Fibroblast of skin of left quadriceps (primary cell): ENCODE measurements at regions not wholly inside any gene's neighbourhood (a gene's known extent, or its start where the extent isn't known, plus 50 kb on each side); places are given as distances from the start of the nearest gene placed in this dataset.
"Not testable (repeated sequence)": the region's sequence is repeated elsewhere in the genome, so short reads cannot be mapped to it uniquely, and the experiment has no call there.

Experiments
- DNase-seq, 2 experiments: peaks; one replicate each; pipeline ENCODE4 v3.0.0-alpha.2; 2013; ENCODE audit warnings: low read depth in 2 of 2

- DNase-seq, result peak; percentile 92 to 93
Measured at GRCh38 chr5:96172436-96172835, 210.8 kb upstream of the ELL2 start.

DNA sequence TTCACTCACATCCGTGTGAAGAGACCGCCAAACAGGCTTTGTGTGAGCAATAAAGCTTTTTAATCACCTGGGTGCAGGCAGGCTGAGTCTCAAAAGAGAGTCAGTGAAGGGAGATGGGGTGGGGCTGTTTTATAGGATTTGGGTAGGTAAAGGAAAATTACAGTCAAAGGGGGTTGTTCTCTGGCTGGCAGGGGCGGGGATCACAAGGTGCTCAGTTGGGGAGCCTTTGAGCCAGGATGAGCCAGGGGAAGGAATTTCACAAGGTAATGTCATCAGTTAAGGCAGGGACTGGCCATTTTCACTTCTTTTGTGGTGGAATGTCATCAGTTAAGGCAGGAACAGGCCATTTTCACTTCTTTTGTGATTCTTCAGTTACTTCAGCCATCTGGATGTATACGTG is 210.3 kb upstream of the ELL2 start:
- DNase-seq, result not testable (repeated sequence)

DNA sequence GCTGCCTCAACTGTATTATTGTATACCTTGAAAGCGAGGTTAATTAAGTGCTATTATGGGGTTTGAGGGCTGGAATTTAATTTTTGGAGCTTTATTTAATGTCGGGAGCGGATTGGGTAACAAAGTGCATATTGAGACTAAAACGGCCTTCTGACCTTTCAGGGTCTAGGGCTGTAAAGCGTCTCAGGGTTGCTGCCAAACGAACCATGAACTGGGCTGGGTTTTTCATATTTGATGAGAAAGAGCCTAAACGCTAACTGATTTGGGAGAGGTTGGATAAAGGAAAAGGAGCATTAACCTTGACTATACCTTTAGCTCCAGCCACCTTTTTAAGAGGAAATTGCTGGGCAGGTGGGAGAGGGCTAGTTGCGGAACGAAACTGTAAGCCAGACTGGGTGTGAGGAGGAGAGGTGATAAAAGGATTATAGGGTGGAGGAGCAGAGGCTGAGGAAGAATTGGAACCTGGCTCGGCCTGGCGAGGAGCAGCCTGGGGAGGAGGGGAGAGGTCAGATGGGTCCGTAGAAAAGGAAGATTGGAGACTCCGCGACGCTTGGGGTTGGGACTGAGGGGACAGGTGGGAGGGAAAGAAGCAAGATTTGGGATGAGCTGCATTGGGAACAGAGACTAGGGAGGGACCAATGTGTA is 209.0 kb upstream of the ELL2 start:
- not testable (repeated sequence) for DNase-seq

DNA sequence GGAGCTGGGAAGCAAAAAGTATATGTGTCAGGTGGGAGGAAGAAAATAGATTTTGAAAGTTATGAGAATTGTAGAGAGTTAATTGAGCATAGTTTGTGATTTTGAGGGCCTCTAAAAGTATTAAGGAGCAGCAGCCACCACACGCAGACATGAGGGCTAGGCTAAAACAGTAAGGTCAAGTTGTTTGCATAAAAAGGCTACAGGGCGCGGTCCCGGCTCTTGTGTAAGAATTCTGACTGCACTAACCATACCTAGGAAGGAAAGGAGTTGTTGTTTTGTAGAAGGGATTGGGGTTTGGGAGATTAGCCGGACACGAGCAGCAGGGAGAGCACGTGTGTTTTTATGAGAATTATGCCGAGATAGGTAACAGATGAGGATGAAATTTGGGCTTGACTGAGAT is 207.2 kb upstream of the ELL2 start:
- DNase-seq, result not testable (repeated sequence)

- DNase-seq, result no peak
Measured at GRCh38 chr5:96159043-96159442, 197.4 kb upstream of the ELL2 start.

- DNase-seq, result no peak
Measured at GRCh38 chr5:96157841-96158291, 196.2 kb upstream of the ELL2 start.

DNA sequence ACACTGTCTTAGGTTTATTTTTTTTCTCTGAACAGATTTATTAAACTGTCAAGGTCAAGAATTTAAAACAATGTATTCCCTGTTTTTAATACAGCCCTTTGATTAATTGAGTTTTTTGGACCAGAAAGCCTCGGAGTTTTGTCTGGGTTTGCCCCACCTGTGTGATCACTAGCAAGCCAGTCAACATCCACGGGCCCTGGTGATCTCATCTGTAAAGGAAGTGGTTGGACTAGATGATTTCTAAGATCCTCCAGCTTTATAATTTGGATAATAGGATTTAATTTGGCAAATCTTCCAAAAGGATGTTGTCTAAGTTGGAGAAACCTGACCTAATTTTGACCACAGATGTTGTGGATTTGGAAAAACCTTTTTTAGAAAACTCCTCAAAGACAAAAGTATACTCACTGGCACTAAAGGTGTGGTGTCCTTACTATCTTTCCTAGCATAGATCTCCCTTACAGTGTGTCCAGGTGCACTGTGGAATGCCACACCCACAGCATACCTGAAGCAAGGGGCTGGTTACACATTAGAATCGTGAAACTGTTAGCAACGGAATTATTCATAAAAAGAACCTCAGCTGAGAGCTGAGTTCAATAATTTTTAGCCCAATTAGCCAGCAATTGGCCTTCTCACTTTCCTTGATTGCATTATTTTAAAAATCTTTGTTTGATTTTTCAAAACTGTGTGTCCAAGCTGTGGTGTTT is 195.6 kb upstream of the ELL2 start:
- no peak for DNase-seq

GRCh38 chr5:96155147-96155546 is 193.5 kb upstream of the ELL2 start:
- no peak for DNase-seq

GRCh38 chr5:96151891-96152290 is 190.2 kb upstream of the ELL2 start:
- DNase-seq, result no peak

DNA sequence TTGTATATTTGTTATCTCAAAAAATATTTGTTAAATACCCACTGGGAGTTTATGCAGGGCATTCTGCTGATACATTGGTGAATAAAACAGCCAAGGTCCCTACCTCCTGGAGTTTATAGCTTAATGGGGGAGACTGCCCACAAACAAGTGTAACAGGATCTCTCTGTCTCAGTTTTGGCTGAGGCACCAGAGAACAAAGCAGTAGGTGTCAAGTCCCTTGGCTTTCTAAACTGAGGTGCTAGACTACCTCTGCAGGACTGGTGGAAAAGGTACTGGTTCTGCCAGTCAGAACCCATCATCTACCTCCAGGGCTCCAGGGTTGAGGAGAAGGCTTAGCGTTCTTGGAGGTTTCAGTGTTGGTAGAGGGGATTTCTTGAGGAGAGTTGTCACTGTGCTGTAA is 188.4 kb upstream of the ELL2 start:
- DNase-seq, result no peak

- DNase-seq, result no peak
Measured at GRCh38 chr5:96149546-96149945, 187.9 kb upstream of the ELL2 start.

DNA sequence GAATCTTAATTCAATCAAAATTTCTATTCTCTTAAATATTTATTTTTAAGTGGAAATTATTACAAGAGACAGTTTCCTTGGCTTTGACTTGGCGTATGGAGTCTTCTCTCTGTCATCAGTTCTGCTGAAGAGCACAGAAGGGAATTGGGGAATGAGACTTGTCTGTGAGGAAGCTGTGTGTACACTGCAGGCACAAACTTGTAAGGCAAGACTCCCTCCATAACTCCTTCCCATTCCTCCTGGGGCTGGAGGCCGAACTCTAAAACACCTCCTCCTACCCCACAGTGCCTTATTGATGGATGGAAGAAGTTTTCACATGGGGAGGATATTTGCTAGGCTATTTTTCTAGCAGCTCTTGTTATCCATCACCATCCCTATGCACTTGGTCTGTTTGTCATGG is 187.4 kb upstream of the ELL2 start:
- DNase-seq, result no peak

- DNase-seq, result no peak
Measured at GRCh38 chr5:96148376-96148775, 186.7 kb upstream of the ELL2 start.

GRCh38 chr5:96147866-96148265 is 186.2 kb upstream of the ELL2 start:
- no peak for DNase-seq

GRCh38 chr5:96146675-96147074 is 185.0 kb upstream of the ELL2 start:
- peak; percentile 74 to 76 for DNase-seq

GRCh38 chr5:96144289-96144688 is 182.6 kb upstream of the ELL2 start:
- DNase-seq, result no peak

GRCh38 chr5:96143450-96143849 is 181.8 kb upstream of the ELL2 start:
- no peak for DNase-seq

- peak; percentile 82 for DNase-seq
Measured at GRCh38 chr5:96142786-96143434, 181.3 kb upstream of the ELL2 start.

DNA sequence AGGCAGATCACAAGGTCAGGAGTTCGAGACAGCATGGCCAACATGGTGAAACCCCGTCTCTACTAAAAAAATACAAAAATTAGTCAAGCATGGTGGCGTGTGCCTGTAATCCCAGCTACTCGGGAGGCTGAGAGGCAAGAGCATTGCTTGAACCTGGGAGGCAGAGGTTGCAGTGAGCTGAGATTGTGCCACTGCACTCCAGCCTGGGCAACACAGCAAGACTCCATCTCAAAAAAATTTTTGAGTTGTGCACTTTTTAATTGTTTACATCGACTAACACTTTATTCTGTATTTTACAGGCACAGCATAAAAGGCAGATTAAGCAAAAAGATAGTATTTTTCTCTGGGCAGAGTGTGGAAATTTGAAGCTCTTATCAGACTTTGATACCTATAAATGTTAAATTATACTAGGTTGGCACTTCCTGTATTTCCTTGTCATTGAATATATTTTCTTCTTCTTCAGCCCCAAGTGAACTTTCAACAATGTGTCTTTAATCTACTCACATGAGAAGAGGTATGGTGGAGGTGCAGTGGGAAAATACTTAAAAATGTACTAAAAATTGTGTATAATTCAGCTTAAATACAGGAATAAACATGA is 180.6 kb upstream of the ELL2 start:
- DNase-seq, result no peak

DNA sequence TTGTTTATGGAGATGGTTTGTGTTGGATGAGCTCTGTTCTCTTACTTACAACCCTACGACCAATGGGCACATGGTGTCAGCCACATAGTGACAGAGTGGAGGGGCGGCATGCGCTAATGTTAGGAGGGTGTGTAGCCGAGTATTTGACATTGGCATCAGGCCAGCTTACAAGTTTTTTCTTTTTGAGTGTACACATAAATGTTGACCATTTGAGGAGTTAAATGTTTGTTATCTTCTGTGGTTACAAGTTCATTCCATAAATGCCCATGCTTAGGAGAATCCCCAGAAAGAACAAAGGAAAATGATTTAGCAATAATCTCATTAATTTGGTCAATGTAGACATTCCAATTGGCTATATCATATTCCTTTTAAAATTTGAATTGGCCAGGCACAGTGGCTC is 180.1 kb upstream of the ELL2 start:
- no peak for DNase-seq

GRCh38 chr5:96140496-96140895 is 178.8 kb upstream of the ELL2 start:
- no peak for DNase-seq

DNA sequence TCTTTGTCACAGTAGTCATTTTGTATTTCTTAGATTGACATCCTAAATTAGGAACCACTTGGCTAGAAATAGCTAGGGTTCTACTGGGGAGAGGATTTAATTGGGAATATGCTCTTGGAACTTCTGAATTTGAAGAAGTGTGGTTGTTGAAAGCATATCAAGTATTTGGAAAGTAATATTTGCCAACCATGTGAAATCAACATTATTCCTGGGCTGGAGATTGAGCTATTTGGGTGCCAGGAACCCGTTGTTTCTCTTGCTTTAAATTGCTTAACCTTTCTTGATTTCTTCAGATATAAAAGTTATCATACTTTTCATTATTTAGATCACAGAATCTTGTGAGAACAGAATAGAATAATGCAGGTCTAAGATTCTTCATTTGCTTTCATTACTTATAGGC is 178.4 kb upstream of the ELL2 start:
- DNase-seq, result no peak

GRCh38 chr5:96134886-96135285 is 173.2 kb upstream of the ELL2 start:
- DNase-seq, result no peak
